NCI-H2196 (cell line): ENCODE measurements at regions not wholly inside any gene's neighbourhood (a gene's known extent, or its start where the extent isn't known, plus 50 kb on each side); places are given as distances from the start of the nearest gene placed in this dataset.
"Not testable (repeated sequence)": the region's sequence is repeated elsewhere in the genome, so short reads cannot be mapped to it uniquely, and the experiment has no call there.

Experiments
- DNase-seq: peaks from one replicate; lab custom pipeline; 2025; ENCODE audit not compliant: unreplicated experiment; lab: John Stamatoyannopoulos, UW

GRCh38 chr2:238774980-238775509 lies 72.8 kb upstream of the TWIST2 start:
- DNase-seq = no peak

- DNase-seq = no peak
These were observed 72.3 kb upstream of the TWIST2 start for GRCh38 chr2:238775591-238775990.

- DNase-seq = no peak
These were observed 71.7 kb upstream of the TWIST2 start for GRCh38 chr2:238776003-238776760.

GRCh38 chr2:238776761-238777046 lies 71.2 kb upstream of the TWIST2 start:
- not testable (repeated sequence) for DNase-seq

- no peak for DNase-seq
These were observed 70.4 kb upstream of the TWIST2 start for GRCh38 chr2:238777369-238778067.

GRCh38 chr2:238784671-238785527 lies 63.0 kb upstream of the TWIST2 start:
- DNase-seq = peak; percentile 51

- DNase-seq = no peak
These were observed 62.4 kb upstream of the TWIST2 start for GRCh38 chr2:238785528-238785860.

GRCh38 chr2:238786379-238786778 lies 61.5 kb upstream of the TWIST2 start:
- no peak for DNase-seq

GRCh38 chr2:238786792-238787490 lies 60.9 kb upstream of the TWIST2 start:
- DNase-seq = no peak

- no peak for DNase-seq
These were observed 60.4 kb upstream of the TWIST2 start for GRCh38 chr2:238787501-238787900.

- DNase-seq = no peak
These were observed 58.5 kb upstream of the TWIST2 start for GRCh38 chr2:238789317-238789806.

- no peak for DNase-seq
These were observed 57.6 kb upstream of the TWIST2 start for GRCh38 chr2:238790126-238790832.

GRCh38 chr2:238790833-238791230 lies 57.1 kb upstream of the TWIST2 start:
- DNase-seq = no peak

GRCh38 chr2:238791354-238791753 lies 56.5 kb upstream of the TWIST2 start:
- no peak for DNase-seq

GRCh38 chr2:238793306-238793705 lies 54.6 kb upstream of the TWIST2 start:
- DNase-seq = no peak

GRCh38 chr2:238793801-238794449 lies 54.0 kb upstream of the TWIST2 start:
- DNase-seq = no peak

- no peak for DNase-seq
These were observed 51.5 kb upstream of the TWIST2 start for GRCh38 chr2:238796223-238796885.

- no peak for DNase-seq
These were observed 50.3 kb upstream of the TWIST2 start for GRCh38 chr2:238797537-238797936.
